HG03135 (cell line): ENCODE measurements at regions not wholly inside any gene's neighbourhood (a gene's known extent, or its start where the extent isn't known, plus 50 kb on each side); places are given as distances from the start of the nearest gene placed in this dataset.
"Not testable (repeated sequence)": the region's sequence is repeated elsewhere in the genome, so short reads cannot be mapped to it uniquely, and the experiment has no call there.

Experiments used
- ATAC-seq: cut with Tn5 transposase; IDR thresholded peaks from one replicate; pipeline ENCODE4 v1.9.1; 2021; ENCODE audit warnings: mild to moderate bottlenecking, moderate library complexity; ENCODE audit not compliant: unreplicated experiment

DNA sequence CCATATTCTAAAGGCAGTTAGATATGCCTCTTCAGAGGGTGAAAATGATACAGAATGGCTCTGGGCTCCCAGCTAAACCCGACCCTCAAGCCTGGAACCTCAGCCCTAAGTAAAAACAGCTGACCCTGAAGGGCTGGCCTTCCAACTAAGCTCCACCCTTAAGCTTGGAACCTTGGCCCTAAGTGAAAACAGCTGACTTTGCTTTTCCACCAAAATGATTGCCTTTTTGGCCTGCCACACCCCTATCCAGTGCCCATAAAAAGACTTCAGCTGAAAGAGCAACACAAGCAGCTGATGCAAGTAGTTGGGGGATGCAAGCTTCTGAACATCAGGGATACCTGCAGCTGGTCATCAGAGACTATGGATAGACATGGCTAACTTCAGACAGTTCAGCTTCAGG, 647.4 kb upstream of the SGCD start:
- ATAC-seq: no peak

DNA sequence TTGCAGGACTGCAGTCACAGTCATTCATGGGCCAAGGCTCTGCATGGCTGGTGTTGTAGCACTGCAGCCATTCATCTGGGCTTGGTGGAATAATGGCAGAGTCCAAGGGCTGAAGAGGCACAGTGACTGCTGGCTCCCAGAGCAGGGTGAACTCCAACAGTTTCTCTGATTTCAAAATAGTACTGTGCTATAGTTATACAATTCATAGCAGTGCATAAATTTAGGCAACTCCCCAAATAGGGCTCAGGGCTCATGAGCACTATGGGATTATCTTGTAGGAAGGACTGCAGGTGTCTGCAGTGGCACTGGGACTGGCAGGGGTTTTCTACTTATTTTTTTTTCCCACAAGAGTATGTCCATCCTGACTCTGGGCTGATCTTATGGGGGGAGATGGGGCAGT, 642.5 kb upstream of the SGCD start:
- no peak for ATAC-seq

DNA sequence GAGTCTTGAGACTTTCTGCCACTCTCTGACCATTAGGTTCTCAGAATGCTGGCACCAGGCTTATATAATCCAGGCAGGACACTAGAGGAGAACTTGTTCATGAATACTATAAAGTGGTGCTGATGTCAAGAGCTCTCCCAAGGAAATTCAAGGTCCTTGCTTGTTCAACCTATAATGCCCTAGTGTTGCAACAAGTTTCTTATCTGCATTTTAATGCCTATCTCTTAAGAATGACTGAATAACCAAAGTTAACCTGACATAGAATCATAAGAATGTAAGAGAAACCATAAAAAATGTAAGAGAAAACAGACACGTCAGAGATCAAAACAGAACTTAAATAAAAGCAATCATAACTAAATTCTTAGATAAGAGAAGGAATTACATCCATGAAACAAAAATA, 640.8 kb upstream of the SGCD start:
- ATAC-seq: no peak

DNA sequence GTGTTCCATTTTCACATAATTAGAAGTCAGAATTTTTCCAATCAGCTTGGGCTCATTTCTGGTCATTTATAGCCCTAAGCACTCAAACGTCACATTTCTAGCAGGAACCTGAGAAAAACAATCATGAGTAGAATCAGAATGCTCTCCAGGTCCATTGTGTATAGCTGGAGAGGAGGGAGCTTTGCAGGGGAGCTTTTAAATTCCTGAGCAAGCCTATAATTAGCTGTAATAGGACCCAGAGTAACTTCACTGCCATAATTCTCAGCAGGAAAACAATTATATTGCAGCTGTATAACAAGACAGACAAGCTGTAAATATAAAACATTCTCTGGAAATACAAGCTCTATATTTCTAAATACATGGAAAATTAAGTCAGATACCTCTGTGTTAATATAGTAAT, 637.6 kb upstream of the SGCD start:
- ATAC-seq: no peak

DNA sequence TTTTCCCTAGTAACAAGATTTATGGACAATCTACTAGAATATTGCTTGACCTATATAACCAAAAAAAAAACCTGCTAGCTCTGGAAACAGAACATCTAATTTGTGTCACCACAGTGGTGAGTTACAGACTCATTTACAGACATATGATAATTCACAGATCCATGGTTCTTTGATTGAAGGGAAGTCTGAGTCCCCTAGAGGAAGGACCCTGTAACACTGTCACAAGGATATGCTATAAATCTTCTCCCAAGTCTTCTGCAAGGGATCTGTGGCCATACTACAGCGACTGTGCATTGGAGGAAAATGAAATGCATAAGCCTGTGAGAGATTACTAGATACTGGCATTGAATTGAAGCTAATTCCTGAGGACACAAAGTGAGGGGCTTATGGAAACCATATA, 630.6 kb upstream of the SGCD start:
- no peak for ATAC-seq

DNA sequence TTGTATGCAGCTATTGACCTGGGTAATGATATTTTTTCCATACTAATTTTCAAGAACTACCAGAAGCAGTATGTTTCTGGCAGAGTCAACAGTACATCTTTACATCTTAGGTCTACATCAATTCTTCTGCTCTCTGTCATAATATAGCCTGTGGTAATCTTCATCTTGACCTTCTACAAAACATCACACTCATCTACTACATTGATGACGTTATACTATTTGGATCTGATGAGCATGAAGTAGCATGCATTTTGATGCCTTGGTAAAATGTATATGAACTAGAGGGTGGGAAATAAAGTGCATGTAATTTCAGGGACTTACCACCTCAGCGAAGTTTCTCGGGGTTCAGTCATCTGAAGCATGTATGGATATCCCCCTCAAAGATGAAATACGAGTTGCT, 629.7 kb upstream of the SGCD start:
- no peak for ATAC-seq

DNA sequence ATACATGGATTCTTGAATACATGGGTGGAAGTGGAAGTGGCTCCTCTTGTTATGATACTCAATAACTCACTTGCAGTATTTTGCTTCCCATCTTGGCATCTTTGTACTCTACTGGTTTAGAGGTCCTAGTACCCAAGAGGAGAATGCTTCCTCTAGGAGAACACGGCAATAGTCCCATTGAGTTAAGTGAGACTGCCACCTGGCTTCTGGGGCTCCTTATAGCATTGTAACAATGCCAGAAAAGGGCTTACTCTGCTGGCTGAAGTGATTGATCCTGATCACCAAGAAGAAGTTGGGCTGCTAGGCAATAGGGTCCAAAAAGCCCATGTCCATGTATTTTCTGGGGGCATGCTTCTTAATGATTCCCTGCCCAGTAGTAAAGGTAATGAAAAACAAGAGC, 627.6 kb upstream of the SGCD start:
- ATAC-seq: no peak

DNA sequence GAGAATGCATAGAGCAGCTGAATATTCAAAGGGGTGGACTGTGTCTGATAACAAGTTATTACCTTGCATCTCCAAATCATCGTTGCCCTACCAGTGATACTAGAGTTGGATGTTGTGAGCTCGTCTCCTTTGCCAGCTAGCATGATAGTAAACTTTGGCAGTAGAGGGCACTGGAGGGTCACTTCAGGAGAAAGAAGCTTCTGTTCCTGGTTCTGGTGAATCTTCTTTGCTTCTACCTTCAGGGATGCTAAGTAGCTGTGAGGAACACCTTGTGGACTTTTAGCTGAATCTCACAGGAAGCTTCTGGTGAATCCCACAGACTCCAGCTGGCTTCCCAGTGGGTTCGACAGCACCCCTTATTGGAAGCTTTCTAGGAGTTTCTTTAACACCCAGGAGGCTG, 626.6 kb upstream of the SGCD start:
- ATAC-seq: no peak

DNA sequence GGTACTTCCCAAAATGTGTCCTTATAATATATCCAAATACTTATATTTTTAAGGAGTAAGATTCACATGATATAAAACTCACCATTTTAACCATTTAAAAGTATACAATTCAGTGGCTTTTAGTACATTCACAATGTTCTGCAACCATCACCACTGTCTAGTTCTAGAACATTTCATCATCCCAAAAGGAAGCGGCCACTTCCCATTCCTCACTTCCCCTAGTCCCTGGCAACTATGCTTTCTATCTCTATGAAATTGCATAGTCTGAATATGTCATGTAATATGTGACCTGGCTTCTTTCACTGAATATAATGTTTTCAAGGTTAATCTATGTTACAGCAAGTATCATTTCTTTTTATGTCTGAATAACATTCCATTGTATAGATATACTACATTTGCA, 615.1 kb upstream of the SGCD start:
- ATAC-seq: no peak

DNA sequence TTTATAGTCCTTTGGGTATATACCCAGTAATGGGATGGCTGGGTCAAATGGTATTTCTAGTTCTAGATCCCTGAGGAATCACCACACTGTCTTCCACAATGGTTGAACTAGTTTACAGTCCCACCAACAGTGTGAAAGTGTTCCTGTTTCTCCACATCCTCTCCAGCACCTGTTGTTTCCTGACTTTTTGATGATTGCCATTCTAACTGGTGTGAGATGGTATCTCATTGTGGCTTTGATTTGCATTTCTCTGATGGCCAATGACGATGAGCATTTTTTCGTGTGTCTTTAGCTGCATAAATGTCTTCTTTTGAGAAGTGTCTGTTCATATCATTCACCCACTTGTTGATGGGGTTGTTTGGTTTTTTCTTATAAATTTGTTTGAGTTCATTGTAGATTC, 612.5 kb upstream of the SGCD start:
- ATAC-seq: not testable (repeated sequence)

DNA sequence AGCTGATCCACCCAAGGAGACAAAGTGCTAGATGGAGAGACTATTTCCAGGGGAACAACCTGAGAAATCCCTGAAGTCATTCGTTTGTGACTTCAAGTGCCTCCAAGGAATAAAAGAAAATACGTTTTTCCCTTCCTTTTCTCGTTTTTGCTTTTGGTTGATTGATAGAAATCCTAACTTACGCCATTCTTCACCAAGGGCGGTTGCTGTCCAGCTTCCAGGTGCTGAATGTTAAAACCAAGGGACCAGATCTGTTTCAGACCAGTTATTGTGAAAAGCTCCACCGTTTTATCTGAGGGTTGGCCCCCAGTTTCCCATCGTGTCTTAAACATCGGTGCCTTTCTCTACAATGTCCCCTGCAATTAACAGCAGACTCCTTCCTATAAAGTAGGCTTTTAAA, 600.7 kb upstream of the SGCD start:
- ATAC-seq: no peak

DNA sequence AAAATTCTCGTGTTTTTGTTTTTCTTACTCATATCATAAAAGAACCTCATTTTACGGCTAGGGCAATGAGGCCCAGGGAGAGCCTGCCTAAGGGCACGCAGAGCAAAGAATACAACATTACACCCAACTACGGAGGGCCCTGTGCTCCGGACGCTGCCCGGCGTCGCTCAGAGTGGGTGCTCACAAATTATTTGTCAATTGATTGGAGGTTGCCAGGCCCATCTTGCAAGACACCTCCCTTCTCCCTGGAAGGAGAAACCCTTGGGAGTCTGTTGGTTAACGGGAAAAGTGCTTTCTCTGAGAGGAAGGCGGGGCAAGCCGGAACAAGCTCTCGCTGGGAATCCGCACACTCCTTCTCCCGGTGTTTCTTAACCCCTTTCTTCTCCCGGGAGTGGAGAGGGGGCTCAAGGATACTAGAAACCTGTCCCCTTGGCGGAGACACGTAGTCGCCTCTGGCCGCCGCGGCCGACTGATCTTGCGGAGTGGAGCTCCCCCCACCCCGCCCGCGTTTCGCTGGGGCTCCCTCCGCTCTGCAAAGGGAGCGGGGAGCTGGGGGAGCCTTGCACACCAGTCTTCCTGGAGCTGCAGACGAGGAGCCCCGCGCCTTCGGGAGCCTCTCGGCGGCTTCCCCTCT, 599.3 kb upstream of the SGCD start:
- no peak for ATAC-seq

DNA sequence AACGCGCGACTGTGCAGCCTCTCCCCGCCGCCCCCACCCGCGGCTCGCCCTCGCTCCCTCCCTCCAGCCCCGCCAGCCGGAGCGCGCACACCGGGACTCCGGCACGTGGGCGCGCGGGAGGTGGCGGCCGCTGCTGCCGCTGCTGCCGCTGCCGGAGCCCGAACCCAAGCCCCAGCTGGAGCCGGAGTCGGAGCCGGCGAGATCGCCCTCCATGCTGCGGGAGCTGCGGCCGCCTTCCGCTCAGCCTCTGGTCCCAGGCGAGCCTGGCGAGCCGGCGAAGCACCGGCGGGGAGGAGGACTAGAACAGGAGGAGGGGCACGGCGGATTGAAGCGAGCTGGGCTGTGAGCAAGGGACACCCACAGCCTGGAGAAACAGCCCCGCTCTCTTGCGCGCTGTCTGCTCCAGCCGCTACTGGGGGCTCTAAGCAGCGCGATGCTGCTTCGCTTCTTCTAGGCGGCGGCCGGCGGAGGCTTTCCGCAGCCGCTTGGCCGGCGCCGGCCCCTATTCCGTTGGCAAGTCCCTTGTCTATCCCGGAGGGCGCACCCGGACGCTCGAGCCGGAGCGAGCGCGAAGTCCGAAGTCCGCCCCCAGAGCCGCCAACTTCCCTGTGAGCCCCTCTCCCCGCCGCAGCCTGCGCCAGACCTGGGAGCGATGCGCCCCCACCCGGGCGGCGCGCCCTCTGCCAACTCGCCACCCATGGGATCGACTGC, 598.7 kb upstream of the SGCD start:
- ATAC-seq: no peak

DNA sequence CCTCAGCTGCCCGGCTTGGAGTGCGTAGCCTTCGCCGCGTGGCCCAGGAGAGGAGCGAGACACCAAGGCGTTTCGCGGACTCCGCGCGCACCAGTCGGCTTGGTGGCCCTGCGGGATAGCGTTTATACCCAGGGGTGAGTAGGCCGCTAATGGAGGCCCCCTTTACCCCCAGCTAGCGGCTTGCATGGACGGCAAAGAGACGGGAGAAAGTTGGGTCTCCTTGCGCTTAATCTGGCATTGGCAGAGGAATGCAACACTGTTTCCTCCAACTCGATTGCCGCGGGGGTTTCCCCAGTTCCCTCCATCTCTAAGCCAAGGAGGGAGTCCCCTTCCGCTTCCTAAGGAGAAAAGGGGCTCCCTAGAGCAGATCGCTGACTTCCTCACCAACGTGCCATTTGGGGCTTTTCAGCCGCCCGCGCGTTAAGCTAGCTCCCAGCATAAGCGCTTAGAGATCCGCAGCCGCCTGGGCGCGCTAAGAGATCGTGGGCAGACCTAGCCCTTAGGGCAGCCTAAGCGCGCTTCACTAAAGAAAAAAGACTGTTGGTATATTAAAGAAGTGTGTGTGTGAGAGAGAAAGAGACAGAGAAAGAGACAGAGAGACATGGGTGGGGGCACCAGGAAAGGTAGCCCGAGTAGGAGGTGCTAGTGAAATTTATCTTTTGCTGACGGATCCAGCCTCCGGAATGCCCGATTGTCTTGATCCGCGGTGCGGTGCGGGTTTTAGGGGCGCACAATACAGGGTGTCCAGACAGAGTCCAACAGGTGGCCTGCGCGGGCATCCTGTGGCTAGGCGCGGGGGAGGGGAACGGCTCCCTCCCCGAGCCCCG, 597.9 kb upstream of the SGCD start:
- no peak for ATAC-seq

DNA sequence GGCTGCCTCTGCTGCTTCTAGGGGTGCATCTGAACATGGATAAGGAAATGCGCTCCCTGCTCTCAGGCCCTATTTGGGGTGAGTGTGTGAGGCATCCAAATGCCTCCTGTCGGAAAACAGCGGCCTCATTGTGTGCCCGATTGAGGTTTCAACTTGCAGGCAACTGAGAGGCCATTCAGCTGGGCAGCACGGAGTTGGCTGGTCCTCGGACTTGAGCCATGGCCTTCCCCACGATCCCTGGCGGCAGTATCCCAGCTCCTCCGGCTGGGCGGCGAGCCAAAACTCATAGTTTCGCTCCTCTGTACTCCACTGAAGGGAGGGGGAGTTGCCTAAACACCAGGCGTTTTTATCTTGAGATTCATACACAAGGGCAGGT, 597.3 kb upstream of the SGCD start:
- no peak for ATAC-seq

DNA sequence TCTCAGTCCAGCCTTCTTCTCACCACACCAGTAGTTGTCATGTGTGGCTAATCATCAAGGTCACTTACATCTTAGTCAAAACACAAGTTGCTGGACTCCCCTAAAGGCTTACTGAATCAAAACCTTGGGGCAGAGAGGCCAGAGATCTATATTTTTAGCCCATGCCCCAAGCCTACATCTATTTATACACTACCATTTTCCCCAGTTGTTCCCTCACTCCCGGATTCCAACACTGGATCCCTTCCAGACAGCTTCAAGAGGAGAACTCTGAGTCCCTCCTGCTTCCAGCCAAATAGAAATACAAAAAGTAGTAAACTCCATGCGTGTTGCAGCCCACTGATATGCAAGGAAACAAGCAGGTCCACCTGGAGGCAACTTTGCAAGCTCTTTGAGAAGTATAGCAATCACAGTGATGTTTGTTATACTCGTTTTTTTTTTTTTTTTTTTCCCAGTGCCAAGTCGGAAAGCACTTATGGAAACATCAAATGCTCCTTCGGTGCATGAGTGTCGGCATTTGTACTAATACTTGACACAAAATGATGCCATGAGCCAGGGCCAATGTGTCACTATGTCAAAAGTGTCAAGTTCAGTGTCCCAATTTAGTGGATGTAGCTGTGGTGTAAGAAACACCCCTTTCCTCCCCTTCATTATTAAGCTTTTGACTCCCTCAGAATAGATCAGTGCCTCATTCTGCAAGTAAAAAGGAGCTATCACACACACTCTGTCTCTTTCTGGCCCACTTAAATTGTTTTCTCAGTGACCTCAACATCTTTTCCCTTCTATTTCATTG, 594.2 kb upstream of the SGCD start:
- no peak for ATAC-seq

DNA sequence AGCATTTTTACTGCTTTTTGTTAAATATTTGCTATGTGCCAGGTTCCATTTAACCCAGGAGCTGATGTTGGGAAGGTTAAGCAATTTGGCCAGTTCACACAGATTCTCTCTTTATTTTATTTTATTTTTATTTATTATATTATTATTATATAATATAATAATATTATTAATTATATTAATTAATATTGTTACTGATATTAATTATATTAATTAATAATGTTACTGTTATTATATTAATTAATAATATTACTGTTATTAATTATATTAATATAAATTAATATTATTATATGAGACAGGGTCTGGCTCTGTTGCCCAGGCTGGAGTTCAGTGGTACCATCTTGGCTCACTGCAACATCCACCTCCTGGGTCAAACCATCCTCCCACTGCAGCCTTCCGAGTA, 593.0 kb upstream of the SGCD start:
- ATAC-seq: no peak

DNA sequence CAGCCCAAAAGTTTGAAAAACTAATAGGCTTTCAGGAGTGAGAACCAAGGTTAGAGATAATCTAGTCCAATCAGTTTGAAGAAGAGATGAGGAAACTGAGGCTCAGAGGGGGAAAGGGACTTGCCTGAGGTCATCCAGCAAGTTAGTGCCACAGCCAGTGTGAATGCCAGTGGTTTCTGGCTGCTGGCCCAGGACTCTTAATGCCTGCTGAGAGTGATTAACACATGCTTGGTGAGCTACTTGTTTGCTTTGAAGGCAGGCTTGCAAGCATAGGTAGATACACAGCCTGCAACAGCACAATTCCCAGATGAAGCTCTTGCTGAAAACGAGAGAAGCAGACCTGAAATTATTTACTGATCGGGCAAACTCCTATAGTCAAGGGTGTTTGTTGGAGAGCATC, 591.6 kb upstream of the SGCD start:
- ATAC-seq: no peak

DNA sequence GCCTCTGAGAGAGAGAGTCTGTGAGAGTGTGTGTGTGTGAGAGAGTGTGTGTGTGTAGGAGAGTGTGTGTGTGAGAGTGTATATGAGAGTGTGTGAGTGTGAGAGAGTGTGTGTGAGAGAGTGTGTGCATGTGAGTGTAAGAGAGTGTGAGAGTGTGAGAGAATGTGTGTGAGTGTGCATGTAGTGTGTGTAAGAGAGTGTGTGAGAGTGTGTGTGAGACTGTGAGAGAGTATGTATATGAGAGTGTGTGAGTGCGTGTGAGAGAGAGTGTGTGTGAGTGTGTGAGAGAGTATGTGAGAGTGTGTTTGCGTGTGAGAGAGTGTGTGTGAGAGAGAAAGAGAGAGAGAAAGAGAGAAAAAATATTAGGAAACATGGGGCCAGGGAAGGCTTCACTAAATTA, 588.3 kb upstream of the SGCD start:
- no peak for ATAC-seq

DNA sequence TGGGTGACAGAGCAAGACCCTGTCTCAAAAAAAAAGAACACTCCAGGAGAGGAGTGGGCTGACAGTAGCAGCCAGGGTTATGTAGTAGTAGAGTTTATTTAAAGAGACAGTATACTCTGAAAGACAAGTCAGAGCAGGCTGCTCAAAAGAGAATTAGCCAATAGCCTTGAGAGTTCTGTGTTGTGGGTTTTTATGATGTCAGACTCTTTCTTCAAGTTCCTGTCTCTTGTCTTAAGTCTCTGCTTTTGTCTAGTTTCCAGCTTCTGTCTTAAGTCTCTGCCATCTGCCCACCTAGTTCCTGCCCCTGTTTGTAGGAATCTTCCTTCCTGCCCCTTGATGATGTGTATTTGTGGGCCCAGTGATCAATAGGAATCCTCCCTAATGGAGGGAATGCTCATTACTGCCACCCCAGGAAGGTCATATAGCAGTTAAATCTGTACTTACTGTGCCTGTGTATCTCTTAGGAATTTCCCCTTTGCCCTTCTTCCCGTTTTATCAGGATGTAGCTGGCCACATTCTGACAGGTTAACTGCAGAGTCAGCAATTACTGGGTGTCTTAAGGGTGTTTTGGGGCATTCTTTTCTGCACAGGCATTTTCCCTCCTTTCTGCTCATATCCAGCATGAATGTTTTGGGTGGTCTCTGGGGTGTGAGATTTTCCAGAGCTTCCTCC, 580.5 kb upstream of the SGCD start:
- ATAC-seq: no peak

DNA sequence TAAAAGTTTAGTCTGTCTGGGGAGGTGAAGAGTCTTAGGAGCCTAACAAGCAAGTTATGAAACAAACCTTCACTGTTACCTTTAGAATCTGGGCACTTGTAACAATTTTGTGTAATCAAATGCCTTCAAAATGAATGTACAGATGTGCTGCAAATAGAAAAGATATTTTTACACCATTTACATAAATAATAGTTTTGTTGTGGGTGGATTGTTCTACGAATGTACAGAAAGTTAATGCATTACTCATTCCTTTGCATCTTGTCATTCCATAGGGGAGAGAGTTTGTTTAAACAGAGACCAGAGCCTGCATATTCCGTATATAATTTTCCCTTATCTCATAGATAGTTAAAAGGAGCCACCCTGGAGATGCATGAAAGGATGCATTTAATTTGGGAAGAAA, 576.9 kb upstream of the SGCD start:
- no peak for ATAC-seq
